Epidermal melanocyte (primary cell): ENCODE measurements at regions not wholly inside any gene's neighbourhood (a gene's known extent, or its start where the extent isn't known, plus 50 kb on each side); places are given as distances from the start of the nearest gene placed in this dataset.
A peak's percentile ranks its signal among the peaks of the same experiment; 100 is the strongest.

Experiments
- DNase-seq: peaks from one replicate; pipeline ENCODE4 v3.0.0; 2011; ENCODE audit warnings: low spot score; ENCODE audit not compliant: insufficient read length

- DNase-seq, result no peak
These were observed 53.8 kb upstream of the RGS1 start for GRCh38 chr1:192521734-192522133.

- DNase-seq, result no peak
These were observed 52.9 kb upstream of the RGS1 start for GRCh38 chr1:192522673-192523072.

GRCh38 chr1:192524223-192524622 is 51.4 kb upstream of the RGS1 start:
- DNase-seq, result peak; percentile 26
